ENCODE measurements at regions not wholly inside any gene's neighbourhood (a gene's known extent, or its start where the extent isn't known, plus 50 kb on each side); places are given as distances from the start of the nearest gene placed in this dataset.

GRCh38 chr12:24751181-24751580 is 197.7 kb downstream of the BCAT1 start:
- TF ChIP-seq, protein P1, sequence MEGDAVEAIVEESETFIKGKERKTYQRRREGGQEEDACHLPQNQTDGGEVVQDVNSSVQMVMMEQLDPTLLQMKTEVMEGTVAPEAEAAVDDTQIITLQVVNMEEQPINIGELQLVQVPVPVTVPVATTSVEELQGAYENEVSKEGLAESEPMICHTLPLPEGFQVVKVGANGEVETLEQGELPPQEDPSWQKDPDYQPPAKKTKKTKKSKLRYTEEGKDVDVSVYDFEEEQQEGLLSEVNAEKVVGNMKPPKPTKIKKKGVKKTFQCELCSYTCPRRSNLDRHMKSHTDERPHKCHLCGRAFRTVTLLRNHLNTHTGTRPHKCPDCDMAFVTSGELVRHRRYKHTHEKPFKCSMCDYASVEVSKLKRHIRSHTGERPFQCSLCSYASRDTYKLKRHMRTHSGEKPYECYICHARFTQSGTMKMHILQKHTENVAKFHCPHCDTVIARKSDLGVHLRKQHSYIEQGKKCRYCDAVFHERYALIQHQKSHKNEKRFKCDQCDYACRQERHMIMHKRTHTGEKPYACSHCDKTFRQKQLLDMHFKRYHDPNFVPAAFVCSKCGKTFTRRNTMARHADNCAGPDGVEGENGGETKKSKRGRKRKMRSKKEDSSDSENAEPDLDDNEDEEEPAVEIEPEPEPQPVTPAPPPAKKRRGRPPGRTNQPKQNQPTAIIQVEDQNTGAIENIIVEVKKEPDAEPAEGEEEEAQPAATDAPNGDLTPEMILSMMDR (IDR thresholded peaks at IDR 0.05; ENCODE audit: low read length): no peak
- TF ChIP-seq EZH2 (IDR thresholded peaks at IDR 0.05; ENCODE audit: borderline replicate concordance, low read length): no peak
